Mucosa of gallbladder (tissue), 1 donor: ENCODE measurements at regions not wholly inside any gene's neighbourhood (a gene's known extent, or its start where the extent isn't known, plus 50 kb on each side); places are given as distances from the start of the nearest gene placed in this dataset.
"Not testable (repeated sequence)": the region's sequence is repeated elsewhere in the genome, so short reads cannot be mapped to it uniquely, and the experiment has no call there.

Source experiments
- DNase-seq: peaks from one replicate; pipeline ENCODE4 v3.0.0-alpha.2; 2020; ENCODE audit warnings: low spot score
- donor health status: DM: no; HTN: no; CAD: no.

GRCh38 chr6:97677626-97678025 lies 394.6 kb upstream of the MMS22L start:
- no peak for DNase-seq

DNA sequence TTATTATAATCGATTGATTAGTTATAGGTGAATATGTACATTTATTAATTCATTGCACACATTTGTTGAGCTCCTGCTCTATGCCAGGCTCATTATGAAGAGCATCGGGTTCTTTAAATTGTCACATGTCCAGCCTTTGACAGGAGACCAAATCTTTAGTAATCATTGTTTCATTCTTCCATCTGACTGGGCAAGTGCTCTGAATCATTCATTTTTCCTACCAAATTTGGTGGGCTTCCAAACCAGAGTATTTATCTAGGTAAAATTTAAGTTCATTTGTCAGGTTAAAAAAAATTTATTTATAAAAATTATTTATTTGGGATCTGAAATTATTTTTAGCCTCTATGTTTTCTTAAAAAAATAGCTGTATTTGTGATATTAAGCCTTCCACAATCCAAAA lies 404.9 kb upstream of the MMS22L start:
- DNase-seq, result no peak

DNA sequence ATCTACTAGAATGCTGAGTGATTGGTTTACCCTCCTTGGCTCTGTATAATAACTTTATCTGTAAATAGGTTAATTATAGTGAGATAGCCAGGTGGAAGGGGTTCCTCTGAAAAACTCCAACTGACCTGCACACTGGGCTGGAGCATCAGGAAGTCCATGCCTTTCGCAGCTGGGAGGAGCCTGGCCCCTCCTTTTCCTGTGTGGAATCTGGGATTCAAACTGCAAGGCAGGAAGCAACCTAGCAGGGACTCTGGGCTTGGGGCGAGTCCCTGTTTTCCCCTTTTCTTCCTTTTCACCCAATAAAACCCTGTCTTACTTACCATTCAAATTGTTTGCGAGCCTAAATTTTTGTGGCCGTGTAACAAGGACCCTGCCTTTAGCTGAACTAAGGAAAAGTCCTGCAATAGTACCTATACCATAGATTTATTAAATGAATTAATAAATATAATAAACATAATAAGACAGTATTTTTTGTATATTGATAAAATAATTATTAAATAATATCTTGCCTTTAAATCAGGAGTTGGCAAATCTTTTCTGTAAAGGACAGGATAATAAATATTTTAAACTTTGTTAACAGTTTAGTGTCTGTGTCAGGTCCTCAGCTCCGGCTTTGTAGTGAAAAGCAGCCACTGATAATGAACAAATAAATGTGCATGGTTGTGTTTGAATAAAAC lies 406.2 kb upstream of the MMS22L start:
- no peak for DNase-seq

GRCh38 chr6:97697456-97697855 lies 414.4 kb upstream of the MMS22L start:
- no peak for DNase-seq

- no peak for DNase-seq
Observed at GRCh38 chr6:97701801-97702200, 418.8 kb upstream of the MMS22L start.

- no peak for DNase-seq
Observed at GRCh38 chr6:97702248-97702647, 419.2 kb upstream of the MMS22L start.

DNA sequence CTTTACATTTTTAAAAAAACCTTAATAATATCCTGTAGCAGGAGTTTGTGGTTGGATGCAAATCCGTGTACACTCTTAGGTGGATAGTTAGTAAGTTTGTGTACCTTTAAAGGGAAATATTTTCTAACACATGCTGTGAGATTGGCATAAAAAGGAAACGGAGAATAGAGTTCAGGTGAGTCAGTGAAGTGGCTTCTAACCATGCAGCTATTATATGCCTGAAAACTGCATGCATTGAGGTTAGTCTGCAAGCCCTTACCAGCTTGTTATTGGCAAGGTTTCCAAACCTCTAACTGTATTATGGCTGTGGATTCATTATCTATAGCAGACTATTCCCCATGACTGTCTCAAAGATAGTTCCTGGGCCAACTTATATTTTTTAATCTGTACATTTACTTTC lies 420.6 kb upstream of the MMS22L start:
- no peak for DNase-seq

GRCh38 chr6:97705568-97705967 lies 422.6 kb upstream of the MMS22L start:
- no peak for DNase-seq

DNA sequence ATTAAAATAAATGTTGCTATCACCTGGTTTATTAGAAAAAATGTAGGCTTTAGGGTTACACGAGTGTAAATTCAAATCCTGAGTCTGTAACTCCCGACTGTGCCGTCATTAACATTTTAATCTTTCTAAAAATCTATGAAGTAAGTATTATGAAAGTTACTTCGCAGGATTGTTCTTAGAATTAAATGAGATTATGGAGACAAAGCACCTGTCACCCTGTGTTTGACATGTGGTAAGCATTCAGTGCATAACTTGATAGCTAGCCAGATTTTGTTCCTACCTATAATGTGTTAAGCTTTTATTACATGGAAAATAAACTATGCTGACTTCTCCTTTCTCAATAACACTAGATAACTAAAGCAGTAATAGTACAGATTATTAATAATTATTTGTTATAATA lies 429.7 kb upstream of the MMS22L start:
- no peak for DNase-seq

GRCh38 chr6:97714772-97715171 lies 431.8 kb upstream of the MMS22L start:
- no peak for DNase-seq

GRCh38 chr6:97717086-97717485 lies 434.1 kb upstream of the MMS22L start:
- no peak for DNase-seq

DNA sequence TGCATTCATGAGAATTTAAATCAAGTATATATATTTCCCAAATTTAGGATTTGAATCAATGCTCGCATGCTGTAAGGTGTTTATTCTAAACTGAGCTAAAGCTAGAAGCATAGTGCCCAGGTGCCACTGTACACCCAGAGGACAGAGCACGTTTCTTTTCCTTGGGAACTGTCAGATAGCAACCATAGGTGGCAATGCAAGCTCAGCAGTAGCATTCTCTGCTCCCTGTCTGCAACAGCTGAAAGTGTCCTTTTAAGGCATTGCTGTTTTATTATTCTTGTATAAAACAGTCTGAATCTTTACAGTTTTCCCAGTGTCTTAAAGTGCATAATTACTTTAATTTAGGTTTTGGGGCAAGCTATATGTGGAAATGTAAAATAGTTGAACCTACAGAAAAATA lies 443.4 kb upstream of the MMS22L start:
- DNase-seq, result no peak

- DNase-seq, result no peak
Observed at GRCh38 chr6:97732045-97732444, 449.0 kb upstream of the MMS22L start.

- DNase-seq, result no peak
Observed at GRCh38 chr6:97757575-97757974, 474.6 kb upstream of the MMS22L start.

DNA sequence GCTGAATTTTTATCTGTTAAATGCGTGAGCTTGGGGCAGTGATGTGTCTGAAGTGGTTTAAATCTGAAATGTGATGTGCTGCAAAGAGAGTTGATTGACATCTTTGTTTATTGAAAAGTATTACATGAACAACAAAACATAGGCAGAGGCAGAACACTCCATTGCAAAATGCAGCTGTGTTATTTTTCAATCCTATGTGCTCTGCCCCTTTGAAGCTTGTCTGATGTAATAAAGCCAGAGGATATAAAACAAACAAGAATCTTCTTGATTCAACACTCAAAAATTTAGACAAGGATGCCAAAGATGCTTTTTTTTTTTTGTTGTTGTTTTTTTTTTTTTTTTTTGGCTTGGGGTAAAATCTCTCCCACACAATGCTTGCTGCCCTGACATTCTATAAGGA lies 482.4 kb upstream of the MMS22L start:
- no peak for DNase-seq

GRCh38 chr6:97771372-97771771 lies 488.4 kb upstream of the MMS22L start:
- DNase-seq, result no peak

DNA sequence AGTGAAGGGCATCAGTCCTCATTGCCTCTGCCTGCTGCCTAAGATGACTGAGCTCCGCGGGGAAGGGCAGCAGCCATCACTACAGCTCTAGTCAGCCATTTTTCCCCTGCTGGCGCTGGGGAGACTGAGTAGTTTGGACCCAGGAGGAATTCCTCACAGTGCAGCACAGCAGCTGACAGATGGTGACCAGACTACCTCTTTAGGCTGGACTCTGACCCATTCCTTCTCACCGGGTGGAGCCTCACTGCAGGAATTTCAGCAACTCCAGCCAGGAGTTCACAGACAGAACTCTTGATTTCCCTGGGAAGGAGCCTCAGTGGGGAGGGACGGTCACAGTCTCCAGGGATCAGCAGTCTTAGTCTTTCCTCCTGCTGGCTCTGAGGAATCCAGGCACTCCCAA lies 492.0 kb upstream of the MMS22L start:
- no peak for DNase-seq

- DNase-seq, result no peak
Observed at GRCh38 chr6:97778290-97779038, 495.4 kb upstream of the MMS22L start.

DNA sequence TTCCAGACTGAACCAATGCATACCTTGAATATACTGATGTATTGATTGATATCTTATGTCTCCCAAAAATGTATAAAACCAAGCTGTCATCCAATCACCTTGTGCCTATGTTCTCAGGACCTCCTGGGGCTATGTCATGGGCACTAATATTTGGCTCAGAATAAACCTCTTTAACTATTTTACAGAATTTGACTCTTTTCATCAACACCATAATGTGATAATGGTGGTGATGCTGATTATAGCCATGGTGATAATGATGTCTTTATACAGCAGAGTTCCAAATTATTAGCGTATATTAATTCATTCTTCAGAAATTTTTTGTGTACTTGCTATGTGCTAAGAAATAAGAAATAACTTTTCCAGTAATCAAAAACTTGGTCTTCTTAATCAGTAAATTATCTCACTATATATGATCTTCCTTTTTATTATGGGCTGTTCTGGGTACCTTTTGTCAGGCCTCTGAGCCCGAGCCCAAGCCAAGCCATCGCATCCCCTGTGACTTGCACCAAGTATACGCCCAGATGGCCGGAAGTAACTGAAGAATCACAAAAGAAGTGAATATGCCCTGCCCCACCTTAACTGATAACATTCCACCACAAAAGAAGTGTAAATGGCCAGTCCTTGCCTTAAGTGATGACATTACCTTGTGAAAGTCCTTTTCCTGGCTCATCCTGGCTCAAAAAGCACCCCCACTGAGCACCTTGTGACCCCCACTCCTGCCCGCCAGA lies 496.2 kb upstream of the MMS22L start:
- not testable (repeated sequence) for DNase-seq

- DNase-seq, result no peak
Observed at GRCh38 chr6:97790926-97791590, 508.0 kb upstream of the MMS22L start.

DNA sequence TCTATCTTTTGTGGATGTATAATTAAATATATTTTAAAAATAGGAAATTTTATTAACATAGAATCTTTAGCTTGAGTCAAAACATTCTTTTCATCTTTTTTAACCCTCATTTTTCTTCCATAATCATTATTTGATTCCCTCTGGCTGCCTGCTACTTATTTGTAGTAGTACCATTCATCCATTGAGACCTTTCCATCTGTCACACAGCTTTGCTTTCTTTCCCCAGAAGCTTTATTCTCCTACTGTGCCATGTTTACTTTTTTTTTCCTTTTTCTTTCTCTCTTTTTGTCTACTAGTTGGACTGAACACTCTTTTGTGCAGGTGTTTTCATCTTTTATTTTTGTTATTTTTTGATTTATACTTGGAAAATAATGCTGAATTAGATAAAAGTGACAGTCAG lies 522.6 kb upstream of the MMS22L start:
- DNase-seq, result no peak

DNA sequence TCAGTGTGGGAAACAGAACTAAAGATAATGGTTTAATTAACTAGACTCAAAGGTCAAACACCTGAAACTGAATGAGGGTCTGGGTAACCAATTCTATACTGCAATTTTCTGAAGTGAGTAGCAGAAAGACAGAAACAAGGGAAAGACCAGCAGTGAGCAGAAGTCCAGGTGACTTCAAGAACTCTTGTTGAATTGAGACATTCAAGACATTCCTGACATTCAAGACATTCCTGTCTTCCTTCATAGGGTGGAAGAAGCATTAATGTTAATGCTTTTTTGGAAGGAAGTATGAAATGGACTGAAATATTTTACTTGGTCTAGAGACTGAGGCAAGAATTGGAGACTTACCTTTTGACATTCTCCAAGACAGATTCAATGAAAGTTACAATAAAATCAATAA lies 529.9 kb upstream of the MMS22L start:
- DNase-seq, result no peak
